Ascending aorta (tissue), 2 donors: ENCODE measurements at regions not wholly inside any gene's neighbourhood (a gene's known extent, or its start where the extent isn't known, plus 50 kb on each side); places are given as distances from the start of the nearest gene placed in this dataset.

Source experiments
- DNase-seq, 2 donors: peaks; one replicate each; pipeline ENCODE4 v3.0.0-alpha.2; 2019; ENCODE audit warnings: low spot score in 2 of 2
- H3K27ac ChIP-seq, 2 donors: fragments of 200-600 bp; sonication (generic); one replicate each; pipeline ENCODE4 v1.5.1; 2016 to 2017; ENCODE audit warnings: mild to moderate bottlenecking in 1 of 2
- H3K27me3 ChIP-seq: fragments of 200-600 bp; sonication (generic); one replicate; pipeline ENCODE4 v1.5.1; 2017
- H3K36me3 ChIP-seq, 2 donors: fragments of 200-600 bp; sonication (generic); one replicate each; pipeline ENCODE4 v1.5.1; 2016
- H3K4me1 ChIP-seq, 2 donors: fragments of 200-600 bp; sonication (generic); one replicate each; pipeline ENCODE4 v1.5.1; 2016 to 2017; ENCODE audit warnings: mild to moderate bottlenecking in 1 of 2
- H3K4me3 ChIP-seq, 2 donors: fragments of 200-600 bp; sonication (generic); one replicate each; pipeline ENCODE4 v1.5.1; 2016 to 2017; ENCODE audit warnings: mild to moderate bottlenecking in 1 of 2
- H3K9me3 ChIP-seq, 2 donors: fragments of 200-600 bp; sonication (generic); one replicate each; pipeline ENCODE4 v1.5.1; 2016
- intact Hi-C: fragments of 100-400 bp; cut with DNase I; formaldehyde crosslinking; loops from one replicate; pipeline ENCODE4 v1.15.1; 2023
- TF ChIP-seq, protein P1 (sequence below), 3 experiments: fragments of 200-600 bp in 2 of 3; fragments of 450-650 bp in 1 of 3; sonication (generic) in 2 of 3; IDR thresholded peaks; one replicate each; pipeline ENCODE4 v1.5.1; 2016 to 2019; ENCODE audit warnings: antibody characterized with exemption in 3 of 3, mild to moderate bottlenecking in 1 of 3, moderate library complexity in 1 of 3

DNA sequence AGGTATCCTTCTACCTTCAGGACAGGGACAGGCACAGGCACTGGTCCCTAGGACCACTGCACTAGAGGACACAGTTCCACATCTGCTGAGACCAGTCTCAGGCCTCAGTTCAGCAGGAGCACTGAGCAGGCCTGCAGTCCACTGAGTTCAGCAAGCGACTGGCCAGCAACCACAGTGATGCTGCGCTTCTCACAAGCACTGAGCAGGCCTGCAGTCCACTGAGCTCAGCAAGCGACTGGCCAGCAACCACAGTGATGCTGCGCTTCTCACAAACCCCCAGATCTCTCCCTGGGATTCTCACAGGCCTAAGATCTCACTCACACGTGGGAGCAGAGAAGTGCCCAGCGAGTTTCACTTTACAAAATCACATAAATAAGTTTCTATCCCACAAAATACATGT is 140.6 kb downstream of the IRS2 start:
- no peaks in the 10 kb centered on the region for H3K4me1 ChIP-seq
- DNase-seq, result no peak
- no peaks in the 10 kb centered on the region for H3K27me3 ChIP-seq
- intact Hi-C loops, result no loop called here
- peaks cover 3 to 6% of the 10 kb centered on the region in 2 donors for H3K9me3 ChIP-seq
- H3K27ac ChIP-seq, result no peak overlapping the region
- TF ChIP-seq, protein P1, sequence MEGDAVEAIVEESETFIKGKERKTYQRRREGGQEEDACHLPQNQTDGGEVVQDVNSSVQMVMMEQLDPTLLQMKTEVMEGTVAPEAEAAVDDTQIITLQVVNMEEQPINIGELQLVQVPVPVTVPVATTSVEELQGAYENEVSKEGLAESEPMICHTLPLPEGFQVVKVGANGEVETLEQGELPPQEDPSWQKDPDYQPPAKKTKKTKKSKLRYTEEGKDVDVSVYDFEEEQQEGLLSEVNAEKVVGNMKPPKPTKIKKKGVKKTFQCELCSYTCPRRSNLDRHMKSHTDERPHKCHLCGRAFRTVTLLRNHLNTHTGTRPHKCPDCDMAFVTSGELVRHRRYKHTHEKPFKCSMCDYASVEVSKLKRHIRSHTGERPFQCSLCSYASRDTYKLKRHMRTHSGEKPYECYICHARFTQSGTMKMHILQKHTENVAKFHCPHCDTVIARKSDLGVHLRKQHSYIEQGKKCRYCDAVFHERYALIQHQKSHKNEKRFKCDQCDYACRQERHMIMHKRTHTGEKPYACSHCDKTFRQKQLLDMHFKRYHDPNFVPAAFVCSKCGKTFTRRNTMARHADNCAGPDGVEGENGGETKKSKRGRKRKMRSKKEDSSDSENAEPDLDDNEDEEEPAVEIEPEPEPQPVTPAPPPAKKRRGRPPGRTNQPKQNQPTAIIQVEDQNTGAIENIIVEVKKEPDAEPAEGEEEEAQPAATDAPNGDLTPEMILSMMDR (IDR thresholded peaks at IDR 0.05), result no peak
- H3K4me3 ChIP-seq, result no peak overlapping the region
- H3K36me3 ChIP-seq, result no peaks in the 10 kb centered on the region

DNA sequence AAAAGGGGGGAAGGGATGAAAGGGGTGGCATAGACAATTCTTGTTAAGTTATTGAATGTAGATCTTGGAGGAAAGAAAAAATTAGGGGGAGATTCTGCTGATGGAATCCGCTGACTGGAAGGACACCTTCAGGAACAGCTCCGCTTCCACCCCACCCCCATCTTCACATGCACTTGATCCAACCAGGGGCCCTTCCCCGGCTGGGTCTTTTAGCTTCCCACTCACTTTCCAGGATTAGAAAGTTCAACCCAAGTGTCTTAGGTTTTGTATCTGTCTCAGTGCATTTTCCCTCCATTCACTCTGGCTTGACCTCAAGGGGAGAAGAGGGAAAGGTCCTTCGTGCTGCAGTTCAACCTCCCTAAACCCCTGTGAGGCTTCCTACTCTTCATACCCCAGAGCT is 141.4 kb downstream of the IRS2 start:
- peaks cover 3 to 13% of the 10 kb centered on the region in 2 donors for H3K9me3 ChIP-seq
- no peaks in the 10 kb centered on the region for H3K27me3 ChIP-seq
- no peaks in the 10 kb centered on the region for H3K4me1 ChIP-seq
- TF ChIP-seq, protein P1 (IDR thresholded peaks at IDR 0.05), result no peak
- DNase-seq, result no peak
- intact Hi-C loops, result no loop called here
- no peak overlapping the region for H3K4me3 ChIP-seq
- no peaks in the 10 kb centered on the region for H3K36me3 ChIP-seq
- H3K27ac ChIP-seq, result no peak overlapping the region

DNA sequence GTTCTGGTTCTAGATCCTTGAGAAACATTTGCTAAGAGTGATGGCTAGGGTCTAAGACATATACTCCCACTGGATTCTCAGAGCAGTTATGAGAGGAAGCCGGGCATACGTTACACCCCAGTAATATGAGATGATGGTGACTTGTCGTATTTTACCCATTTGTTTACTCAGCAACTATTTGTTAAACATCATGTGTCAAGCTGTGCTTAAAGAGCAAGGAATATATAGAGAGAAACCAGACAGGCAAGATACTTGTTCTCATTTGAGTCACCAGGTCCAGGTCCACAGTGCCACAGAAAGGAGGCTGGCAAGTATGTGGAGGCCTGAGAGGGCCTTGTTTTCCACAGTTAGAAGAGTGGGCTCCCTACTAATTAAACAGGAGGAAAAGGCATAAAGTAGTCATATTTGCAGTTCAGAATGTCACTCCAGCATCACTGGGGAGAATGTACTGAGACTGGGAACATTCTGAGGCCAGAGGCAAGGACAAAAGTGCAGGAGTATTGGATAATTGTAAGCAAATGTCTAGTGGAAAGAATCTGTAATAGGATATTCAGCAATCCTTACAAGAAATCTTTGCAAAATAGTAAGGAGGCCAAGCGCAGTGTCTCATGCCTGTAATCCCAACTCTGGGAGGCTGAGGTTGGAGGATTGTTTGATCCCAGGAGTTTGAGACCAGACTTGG is 142.2 kb downstream of the IRS2 start:
- no peak overlapping the region for H3K27ac ChIP-seq
- no peak for DNase-seq
- H3K4me1 ChIP-seq, result no peaks in the 10 kb centered on the region
- intact Hi-C loops, result no loop called here
- no peaks in the 10 kb centered on the region for H3K27me3 ChIP-seq
- H3K4me3 ChIP-seq, result no peak overlapping the region
- no peaks in the 10 kb centered on the region for H3K36me3 ChIP-seq
- TF ChIP-seq, protein P1 (IDR thresholded peaks at IDR 0.05), result no peak
- peaks cover 3 to 13% of the 10 kb centered on the region in 2 donors for H3K9me3 ChIP-seq

GRCh38 chr13:109642358-109642757 is 144.0 kb downstream of the IRS2 start:
- intact Hi-C loops, result no loop called here
- Histone ChIP-seq H3K27me3 (no peaks in the 10 kb centered on the region), H3K9me3 (peaks cover 3 to 13% of the 10 kb centered on the region in 2 donors), H3K36me3 (no peaks in the 10 kb centered on the region), H3K27ac (no peak overlapping the region), H3K4me3 (no peak overlapping the region), H3K4me1 (no peaks in the 10 kb centered on the region)
- no peak for DNase-seq
- TF ChIP-seq, protein P1 (IDR thresholded peaks at IDR 0.05), result no peak

DNA sequence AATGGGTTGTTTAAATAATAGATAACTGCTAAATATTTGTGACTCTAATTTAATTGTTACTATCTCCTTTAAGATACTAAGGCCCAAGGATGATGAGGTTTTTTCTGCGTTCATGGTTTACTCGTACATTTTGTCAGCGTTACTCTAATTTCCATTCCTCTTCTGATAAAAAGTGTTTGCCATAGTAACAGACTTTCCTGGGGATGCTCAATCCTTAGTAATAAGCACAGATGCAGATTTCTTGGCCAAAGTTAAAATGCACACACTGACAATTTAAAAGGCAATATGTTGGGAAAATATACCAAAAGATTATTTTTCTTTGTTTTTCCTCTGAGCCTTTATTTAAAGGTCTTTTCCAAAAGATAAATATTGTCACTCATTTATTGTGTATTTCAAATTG is 149.6 kb downstream of the IRS2 start:
- peaks cover 3 to 13% of the 10 kb centered on the region in 2 donors for H3K9me3 ChIP-seq
- H3K4me1 ChIP-seq, result no peaks in the 10 kb centered on the region
- TF ChIP-seq, protein P1 (IDR thresholded peaks at IDR 0.05), result no peak
- DNase-seq, result no peak
- no peak overlapping the region for H3K4me3 ChIP-seq
- H3K27ac ChIP-seq, result no peak overlapping the region
- no peaks in the 10 kb centered on the region for H3K27me3 ChIP-seq
- H3K36me3 ChIP-seq, result no peaks in the 10 kb centered on the region
- intact Hi-C loops, result no loop called here

- H3K27ac ChIP-seq, result no peak overlapping the region
- no peak overlapping the region for H3K4me3 ChIP-seq
- no peak for DNase-seq
- H3K27me3 ChIP-seq, result no peaks in the 10 kb centered on the region
- intact Hi-C loops, result no loop called here
- H3K36me3 ChIP-seq, result no peaks in the 10 kb centered on the region
- H3K4me1 ChIP-seq, result peaks cover 0 to 3% of the 10 kb centered on the region in 2 donors
- no peaks in the 10 kb centered on the region for H3K9me3 ChIP-seq
- TF ChIP-seq, protein P1 (IDR thresholded peaks at IDR 0.05), result no peak
Measured at GRCh38 chr13:109631069-109631468, 155.3 kb downstream of the IRS2 start.
